Smooth muscle cell (in vitro differentiated cells): ENCODE measurements at regions not wholly inside any gene's neighbourhood (a gene's known extent, or its start where the extent isn't known, plus 50 kb on each side); places are given as distances from the start of the nearest gene placed in this dataset.

Source experiments
- DNase-seq: peaks from one replicate; lab custom pipeline; 2025; ENCODE audit not compliant: unreplicated experiment; lab: John Stamatoyannopoulos, UW
- H2AFZ ChIP-seq: fragments of 200-600 bp; sonication (generic); 2 replicates; pipeline ENCODE4 v1.6.0; 2016; ENCODE audit warnings: antibody characterized with exemption, low read depth, mild to moderate bottlenecking
- H3F3A ChIP-seq: fragments of 200-600 bp; sonication (generic); 2 replicates; pipeline ENCODE4 v1.6.0; 2017; ENCODE audit warnings: antibody characterized with exemption, low read depth
- H3K27ac ChIP-seq: fragments of 200-600 bp; sonication (generic); 2 replicates; pipeline ENCODE4 v1.5.1; 2016; ENCODE audit warnings: low read depth, mild to moderate bottlenecking
- H3K27me3 ChIP-seq: fragments of 200-600 bp; sonication (generic); 2 replicates; pipeline ENCODE4 v1.6.1; 2016; ENCODE audit warnings: low read depth, mild to moderate bottlenecking
- H3K36me3 ChIP-seq: fragments of 200-600 bp; sonication (generic); 2 replicates; pipeline ENCODE4 v1.5.1; 2016; ENCODE audit warnings: low read depth
- H3K4me1 ChIP-seq: fragments of 200-600 bp; sonication (generic); 2 replicates; pipeline ENCODE4 v1.5.1; 2016; ENCODE audit warnings: low read depth
- H3K4me2 ChIP-seq: fragments of 200-600 bp; sonication (generic); 2 replicates; pipeline ENCODE4 v1.6.0; 2016; ENCODE audit warnings: mild to moderate bottlenecking
- H3K4me3 ChIP-seq: fragments of 200-600 bp; sonication (generic); 2 replicates; pipeline ENCODE4 v1.5.1; 2016; ENCODE audit warnings: mild to moderate bottlenecking
- H3K79me2 ChIP-seq: fragments of 200-600 bp; sonication (generic); 2 replicates; pipeline ENCODE4 v1.6.0; 2016; ENCODE audit warnings: low read depth, mild to moderate bottlenecking
- H3K9ac ChIP-seq: fragments of 200-600 bp; sonication (generic); 2 replicates; pipeline ENCODE4 v1.6.0; 2016; ENCODE audit warnings: low read depth
- H3K9me3 ChIP-seq: fragments of 200-600 bp; sonication (generic); replicated peaks from 2 replicates; pipeline ENCODE4 v1.5.1; 2016; ENCODE audit warnings: low read depth
- H4K20me1 ChIP-seq: fragments of 200-600 bp; sonication (generic); 2 replicates; pipeline ENCODE4 v1.6.0; 2016; ENCODE audit warnings: low read depth
- WGBS: methylation state at CpG from one replicate; pipeline ENCODE4 v1.1.7; 2016; ENCODE audit warnings: low lambda C conversion rate; 5-methylcytosine and 5-hydroxymethylcytosine counted together
- TF ChIP-seq, protein P1 (sequence below): fragments of 200-600 bp; sonication (generic); IDR thresholded peaks from 2 replicates; pipeline ENCODE4 v1.5.1; 2017; ENCODE audit warnings: borderline replicate concordance, mild to moderate bottlenecking, antibody characterized with exemption; ENCODE audit not compliant: insufficient read depth, poor library complexity, severe bottlenecking

DNA sequence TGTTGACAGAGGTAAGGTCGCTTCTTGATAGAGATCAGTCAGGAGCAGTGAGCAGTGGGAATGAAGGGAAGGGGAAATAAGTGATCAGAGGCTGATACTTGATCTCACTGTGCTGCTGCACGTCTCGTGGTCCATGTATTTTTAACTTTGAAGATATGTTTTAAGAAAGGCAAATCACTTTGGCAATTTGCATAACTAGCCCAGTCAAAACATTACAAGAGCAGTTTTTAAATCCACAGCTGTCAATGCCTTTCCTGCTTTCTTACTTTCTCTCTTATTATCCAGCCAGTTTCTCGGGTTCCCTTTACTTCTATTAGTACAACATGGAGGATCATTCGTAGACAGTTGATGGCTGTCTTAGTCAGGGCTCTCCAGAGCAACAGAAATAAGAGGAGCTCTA, 472.8 kb downstream of the TMA16 start:
- WGBS, result 89% methylated on average over 5 of the region's 5 CpGs
- Histone ChIP-seq H3K4me2 (no peak overlapping the region), H2AFZ (no peak overlapping the region), H3K36me3 (no peaks in the 10 kb centered on the region), H3K9me3 (no peaks in the 10 kb centered on the region), H4K20me1 (no peaks in the 10 kb centered on the region), H3K9ac (no peak overlapping the region), H3K27me3 (no peaks in the 10 kb centered on the region), H3K4me3 (no peak overlapping the region), H3K27ac (no peak overlapping the region), H3F3A (no peaks in the 10 kb centered on the region), H3K79me2 (no peaks in the 10 kb centered on the region), H3K4me1 (no peaks in the 10 kb centered on the region)
- no peak for DNase-seq
- TF ChIP-seq, protein P1, sequence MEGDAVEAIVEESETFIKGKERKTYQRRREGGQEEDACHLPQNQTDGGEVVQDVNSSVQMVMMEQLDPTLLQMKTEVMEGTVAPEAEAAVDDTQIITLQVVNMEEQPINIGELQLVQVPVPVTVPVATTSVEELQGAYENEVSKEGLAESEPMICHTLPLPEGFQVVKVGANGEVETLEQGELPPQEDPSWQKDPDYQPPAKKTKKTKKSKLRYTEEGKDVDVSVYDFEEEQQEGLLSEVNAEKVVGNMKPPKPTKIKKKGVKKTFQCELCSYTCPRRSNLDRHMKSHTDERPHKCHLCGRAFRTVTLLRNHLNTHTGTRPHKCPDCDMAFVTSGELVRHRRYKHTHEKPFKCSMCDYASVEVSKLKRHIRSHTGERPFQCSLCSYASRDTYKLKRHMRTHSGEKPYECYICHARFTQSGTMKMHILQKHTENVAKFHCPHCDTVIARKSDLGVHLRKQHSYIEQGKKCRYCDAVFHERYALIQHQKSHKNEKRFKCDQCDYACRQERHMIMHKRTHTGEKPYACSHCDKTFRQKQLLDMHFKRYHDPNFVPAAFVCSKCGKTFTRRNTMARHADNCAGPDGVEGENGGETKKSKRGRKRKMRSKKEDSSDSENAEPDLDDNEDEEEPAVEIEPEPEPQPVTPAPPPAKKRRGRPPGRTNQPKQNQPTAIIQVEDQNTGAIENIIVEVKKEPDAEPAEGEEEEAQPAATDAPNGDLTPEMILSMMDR, result no peak

DNA sequence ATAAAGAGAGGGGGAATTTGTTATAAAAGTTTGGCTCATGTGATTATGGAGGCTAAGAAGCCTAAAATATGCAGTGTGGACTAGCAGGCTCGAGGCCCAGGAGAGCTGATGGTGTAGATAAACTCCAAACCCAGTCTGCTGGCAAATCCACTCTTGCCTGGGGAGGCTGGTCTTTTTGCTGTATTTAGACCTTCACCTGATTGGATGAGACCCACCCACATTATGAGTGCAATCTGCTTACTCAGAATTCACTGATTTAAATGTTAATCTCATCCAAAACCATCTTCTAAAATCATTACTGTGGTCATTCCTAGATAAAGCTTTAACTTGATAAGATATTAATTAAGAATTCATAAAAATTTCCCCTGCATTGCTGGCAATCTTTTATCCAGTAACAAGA, 473.2 kb downstream of the TMA16 start:
- Histone ChIP-seq H3K79me2 (no peaks in the 10 kb centered on the region), H2AFZ (no peak overlapping the region), H3F3A (no peaks in the 10 kb centered on the region), H3K9me3 (no peaks in the 10 kb centered on the region), H3K4me2 (no peak overlapping the region), H4K20me1 (no peaks in the 10 kb centered on the region), H3K27ac (no peak overlapping the region), H3K9ac (no peak overlapping the region), H3K4me3 (no peak overlapping the region), H3K27me3 (no peaks in the 10 kb centered on the region), H3K36me3 (no peaks in the 10 kb centered on the region), H3K4me1 (no peaks in the 10 kb centered on the region)
- 77% methylated on average over 1 of the region's 1 CpG for WGBS
- DNase-seq, result no peak
- TF ChIP-seq, protein P1, result no peak

DNA sequence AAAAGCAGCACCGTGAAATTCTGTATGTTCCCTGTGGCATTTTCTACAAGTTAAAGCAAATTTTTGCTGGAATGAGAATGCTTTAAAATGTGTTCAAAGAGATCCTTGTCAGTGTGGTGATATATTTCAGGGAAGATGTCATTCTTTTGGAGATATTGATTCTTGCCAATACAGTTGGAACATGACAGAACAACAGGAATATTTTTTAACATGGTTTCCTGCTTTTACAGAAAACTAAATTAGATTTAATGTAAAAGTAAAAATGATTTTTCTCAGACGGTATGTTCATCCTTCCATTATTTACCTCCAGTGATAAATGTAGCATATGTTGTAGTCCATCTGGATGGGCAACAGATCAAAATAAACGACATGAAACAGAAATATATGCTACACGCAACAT, 474.8 kb downstream of the TMA16 start:
- Histone ChIP-seq H3K9me3 (no peaks in the 10 kb centered on the region), H3K27me3 (no peaks in the 10 kb centered on the region), H3K4me3 (no peak overlapping the region), H3F3A (no peaks in the 10 kb centered on the region), H3K9ac (no peak overlapping the region), H2AFZ (no peak overlapping the region), H3K27ac (no peak overlapping the region), H3K4me2 (no peak overlapping the region), H3K79me2 (no peaks in the 10 kb centered on the region), H3K36me3 (no peaks in the 10 kb centered on the region), H3K4me1 (no peaks in the 10 kb centered on the region), H4K20me1 (no peaks in the 10 kb centered on the region)
- DNase-seq, result no peak
- TF ChIP-seq, protein P1, result no peak
- 83% methylated on average over 4 of the region's 4 CpGs for WGBS

DNA sequence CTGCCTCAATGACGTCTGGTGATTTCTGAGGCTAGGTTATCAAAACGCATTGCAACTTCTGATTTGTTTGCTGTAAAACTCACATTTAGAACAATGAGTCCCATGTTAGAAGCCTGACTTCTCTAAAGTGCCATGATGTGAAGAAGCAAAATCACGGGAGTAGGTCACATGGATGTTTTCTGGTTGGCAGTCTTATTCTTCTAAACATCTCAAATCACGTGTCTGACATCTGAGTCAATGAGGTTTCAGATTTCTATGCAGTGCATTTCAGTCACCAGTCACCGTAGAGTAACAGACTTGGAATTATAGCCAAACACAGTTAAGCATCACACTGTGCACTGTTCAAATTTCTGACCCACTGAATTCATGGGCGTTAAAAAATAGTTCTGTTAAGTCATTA, 482.1 kb downstream of the TMA16 start:
- H2AFZ ChIP-seq, result no peak overlapping the region
- no peaks in the 10 kb centered on the region for H3K27me3 ChIP-seq
- H3K4me2 ChIP-seq, result no peak overlapping the region
- no peaks in the 10 kb centered on the region for H3K79me2 ChIP-seq
- TF ChIP-seq, protein P1, result no peak
- H3F3A ChIP-seq, result no peaks in the 10 kb centered on the region
- H3K4me3 ChIP-seq, result no peak overlapping the region
- no peak overlapping the region for H3K27ac ChIP-seq
- WGBS, result 90% methylated on average over 6 of the region's 6 CpGs
- H3K9ac ChIP-seq, result no peak overlapping the region
- H3K9me3 ChIP-seq, result no peaks in the 10 kb centered on the region
- H3K4me1 ChIP-seq, result no peaks in the 10 kb centered on the region
- no peaks in the 10 kb centered on the region for H4K20me1 ChIP-seq
- H3K36me3 ChIP-seq, result no peaks in the 10 kb centered on the region
- no peak for DNase-seq
